ENCODE measurements at regions not wholly inside any gene's neighbourhood (a gene's known extent, or its start where the extent isn't known, plus 50 kb on each side); places are given as distances from the start of the nearest gene placed in this dataset.
A peak's percentile ranks its signal among the peaks of the same experiment; 100 is the strongest.

DNA sequence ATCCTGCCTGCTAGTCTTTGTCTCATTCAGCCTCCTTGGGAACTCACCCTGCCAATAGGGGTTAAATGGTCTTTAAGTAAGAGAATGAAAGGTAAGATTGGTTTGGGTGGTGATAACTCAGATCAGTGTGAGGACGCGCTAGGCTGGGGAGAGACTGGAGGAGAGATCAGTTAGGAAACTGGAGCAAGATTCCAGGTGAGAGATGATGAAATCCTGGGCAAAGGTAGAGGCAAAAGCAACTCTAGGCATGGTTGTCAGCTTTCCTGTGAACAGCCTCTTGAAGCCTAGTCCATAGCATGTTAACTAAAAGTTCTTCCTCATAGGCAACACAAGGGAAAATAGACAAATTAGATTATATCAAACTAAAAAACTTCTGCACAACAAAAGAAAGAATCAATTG is 145.2 kb upstream of the ANKRD28 start:
- no peak for DNase-seq (ENCODE audit: low read depth)
- H3K4me3 ChIP-seq (ENCODE audit: low read depth, low read length), result no peak overlapping the region
- no peak for TF ChIP-seq CTCF (IDR thresholded peaks at IDR 0.05; ENCODE audit: insufficient read depth, low read depth, low read length)

DNA sequence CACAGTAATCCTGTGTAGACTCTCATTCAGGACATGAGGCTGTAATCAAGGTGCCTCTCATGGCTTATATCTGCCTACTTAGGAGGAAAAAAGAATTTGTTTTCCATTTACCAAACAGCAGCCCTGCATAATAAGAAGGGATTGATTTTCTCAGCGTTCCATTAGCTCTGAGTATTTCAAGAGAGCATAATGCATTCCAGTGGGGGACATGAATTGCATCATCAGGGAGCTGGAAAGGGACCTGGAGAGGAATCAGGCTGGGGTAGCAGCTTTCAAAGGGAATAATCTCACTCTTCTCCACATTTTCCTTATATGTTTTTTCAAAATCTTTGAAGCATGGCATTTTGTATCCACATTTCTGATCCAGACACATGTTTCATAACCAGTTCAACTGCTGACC is 150.6 kb upstream of the ANKRD28 start:
- no peak for TF ChIP-seq CTCF (IDR thresholded peaks at IDR 0.05; ENCODE audit: insufficient read depth, low read depth, low read length)
- no peak for DNase-seq (ENCODE audit: low read depth)
- no peak overlapping the region for H3K4me3 ChIP-seq (ENCODE audit: low read depth, low read length)

DNA sequence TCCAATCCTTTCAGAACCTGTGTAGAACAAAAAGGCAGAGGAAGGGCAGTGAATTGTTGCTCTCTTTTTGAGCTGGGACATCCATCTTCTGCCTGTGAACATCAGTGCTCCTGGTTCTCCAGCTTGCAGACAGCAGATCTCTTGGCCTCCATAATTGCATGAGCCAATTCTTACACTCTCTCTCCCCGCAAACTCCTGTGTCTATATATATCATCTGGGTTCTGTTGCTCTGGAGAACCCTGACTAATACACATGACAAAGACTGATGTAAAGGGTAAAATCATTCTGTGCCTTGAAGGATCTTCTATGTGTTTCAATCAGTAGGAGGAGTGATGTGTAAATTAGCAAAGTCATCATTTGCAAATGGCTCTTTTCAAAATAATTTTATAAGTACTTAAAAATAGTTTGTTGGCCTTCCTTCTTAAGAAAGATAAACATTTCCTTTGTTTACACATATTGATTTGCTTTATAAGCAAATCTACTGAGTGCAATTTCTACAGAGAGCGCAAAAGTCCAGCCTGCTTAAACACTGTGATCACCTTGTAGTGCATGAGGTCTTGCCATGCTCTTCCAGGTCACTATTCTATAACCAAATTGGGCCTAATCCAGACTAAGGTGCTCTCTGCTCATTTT is 154.9 kb upstream of the ANKRD28 start:
- no peak for DNase-seq (ENCODE audit: low read depth)
- no peak overlapping the region for H3K4me3 ChIP-seq (ENCODE audit: low read depth, low read length)
- no peak for TF ChIP-seq CTCF (IDR thresholded peaks at IDR 0.05; ENCODE audit: insufficient read depth, low read depth, low read length)

DNA sequence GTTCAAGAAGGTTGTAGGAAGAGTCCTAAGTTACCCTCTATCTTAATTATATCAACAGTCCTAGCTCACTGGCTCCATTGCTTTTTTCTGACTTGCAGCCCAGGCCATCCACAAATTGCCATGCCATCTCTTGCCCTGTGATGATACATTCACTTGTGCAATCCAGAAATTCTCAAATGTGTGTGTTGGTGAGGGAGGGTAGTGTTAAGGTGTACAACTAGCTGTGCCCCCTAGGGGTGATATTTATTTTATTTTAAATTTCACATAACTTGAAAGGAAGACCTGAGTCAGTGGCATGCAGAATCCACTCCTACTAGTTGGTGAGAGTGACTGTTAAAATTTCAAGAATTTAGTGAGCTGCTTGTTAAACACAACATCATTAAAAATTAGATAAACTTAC is 156.1 kb upstream of the ANKRD28 start:
- TF ChIP-seq CTCF (IDR thresholded peaks at IDR 0.05; ENCODE audit: insufficient read depth, low read depth, low read length), result peak; percentile 5
- DNase-seq (ENCODE audit: low read depth), result no peak
- no peak overlapping the region for H3K4me3 ChIP-seq (ENCODE audit: low read depth, low read length)

GRCh38 chr3:15955968-15956367 is 158.2 kb upstream of the ANKRD28 start:
- no peak for DNase-seq (ENCODE audit: low read depth)
- TF ChIP-seq CTCF (IDR thresholded peaks at IDR 0.05; ENCODE audit: insufficient read depth, low read depth, low read length), result no peak
- H3K4me3 ChIP-seq (ENCODE audit: low read depth, low read length), result no peak overlapping the region

DNA sequence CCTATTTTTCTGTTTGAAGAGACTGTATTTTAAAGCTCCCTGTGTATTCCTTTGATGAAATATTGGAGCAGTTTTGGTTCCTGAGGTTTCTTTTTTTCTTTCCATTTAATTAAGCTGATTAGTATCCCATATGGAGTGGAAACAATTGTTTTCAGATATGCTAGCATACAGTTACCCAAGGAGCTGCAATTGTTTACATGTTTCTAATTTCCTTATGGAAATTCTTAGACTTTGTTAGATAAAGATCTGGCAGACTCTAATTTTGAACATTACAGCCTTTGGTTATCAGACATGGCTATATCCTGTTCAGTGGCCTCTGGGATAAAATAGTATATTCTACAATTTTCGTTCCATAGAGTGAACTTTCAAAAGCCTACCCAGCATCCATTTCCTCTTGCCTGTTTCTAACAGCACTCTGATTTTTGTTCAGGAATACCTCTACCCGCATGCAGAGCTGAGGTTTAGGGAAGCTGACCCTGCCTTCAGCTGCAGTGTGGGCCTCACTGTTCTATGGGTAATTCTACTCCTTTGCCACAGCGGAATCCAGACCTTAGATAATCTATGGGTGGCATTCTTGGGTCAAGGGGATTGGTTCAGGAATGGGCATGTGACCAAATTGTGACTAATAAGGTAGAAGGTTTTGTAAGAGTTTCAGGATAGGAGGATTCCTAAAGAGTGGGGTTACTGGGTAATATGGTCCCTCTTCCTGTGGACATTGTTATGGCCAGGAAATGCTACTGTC is 161.1 kb upstream of the ANKRD28 start:
- no peak overlapping the region for H3K4me3 ChIP-seq (ENCODE audit: low read depth, low read length)
- no peak for DNase-seq (ENCODE audit: low read depth)
- no peak for TF ChIP-seq CTCF (IDR thresholded peaks at IDR 0.05; ENCODE audit: insufficient read depth, low read depth, low read length)

Measured in fibroblast of villous mesenchyme (primary cell).